Sciatic nerve (tissue), 2 donors: ENCODE measurements at regions not wholly inside any gene's neighbourhood (a gene's known extent, or its start where the extent isn't known, plus 50 kb on each side); places are given as distances from the start of the nearest gene placed in this dataset.

Source experiments
- ATAC-seq: fragments of 200-7000 bp; cut with Tn5 transposase; one replicate; pipeline ENCODE4 v1.9.1; 2020; ENCODE audit warnings: mild to moderate bottlenecking, moderate library complexity
- DNase-seq: peaks from one replicate; pipeline ENCODE4 v3.0.0-alpha.2; 2020; ENCODE audit warnings: low spot score
- intact Hi-C: fragments of 100-400 bp; cut with DNase I; formaldehyde crosslinking; loops from one replicate; pipeline ENCODE4 v1.14.2; 2022
- donor health status: DM: no; HTN: no; CAD: no.
- donor health status: DM: no; HTN: no; CAD: no.

DNA sequence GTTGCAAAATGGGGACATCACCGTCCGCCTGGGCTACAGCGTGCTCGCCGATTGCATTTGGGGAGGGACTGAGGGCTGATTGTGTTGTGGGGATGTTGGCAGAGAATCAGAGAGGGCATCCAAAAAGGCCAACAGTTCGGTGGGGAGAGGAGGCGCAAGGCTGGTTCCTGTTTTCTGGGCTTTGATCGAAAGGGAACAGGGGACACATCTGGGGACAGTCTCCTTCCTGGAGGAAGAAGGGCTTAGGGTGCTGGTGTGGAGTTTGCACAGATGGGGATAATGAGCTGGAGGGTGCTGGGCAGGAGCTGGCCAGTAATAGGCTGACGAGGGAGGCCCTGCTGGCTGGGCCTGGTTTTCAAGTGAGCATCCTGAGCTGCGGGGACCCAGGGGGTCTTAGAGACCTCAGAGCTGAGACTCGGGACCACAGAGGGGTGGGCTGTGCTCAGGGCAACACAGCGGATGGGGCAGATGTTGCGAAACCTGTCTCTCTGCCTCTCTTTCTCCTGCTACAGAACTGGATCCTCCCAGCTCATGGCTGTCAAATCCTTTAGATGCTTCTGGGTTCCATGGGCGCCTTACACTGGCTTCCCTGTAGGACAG is 288.7 kb downstream of the SEC14L1 start:
- no peak for DNase-seq
- intact Hi-C loops: loop anchor here (5.0 kb wide), 2 partner anchors 63 to 102 kb away; no protein-coding TSS in a partner anchor
- ATAC-seq: no peak

GRCh38 chr17:77429969-77430752 is 289.4 kb downstream of the SEC14L1 start:
- intact Hi-C loops: loop anchor here (5.0 kb wide), 2 partner anchors 62 to 103 kb away; no protein-coding TSS in a partner anchor
- DNase-seq: peak; percentile 96
- ATAC-seq: peak; percentile 81

- intact Hi-C loops: no loop called here
- no peak for DNase-seq
- ATAC-seq: no peak
Measured at GRCh38 chr17:77432034-77432661, 291.4 kb downstream of the SEC14L1 start.

DNA sequence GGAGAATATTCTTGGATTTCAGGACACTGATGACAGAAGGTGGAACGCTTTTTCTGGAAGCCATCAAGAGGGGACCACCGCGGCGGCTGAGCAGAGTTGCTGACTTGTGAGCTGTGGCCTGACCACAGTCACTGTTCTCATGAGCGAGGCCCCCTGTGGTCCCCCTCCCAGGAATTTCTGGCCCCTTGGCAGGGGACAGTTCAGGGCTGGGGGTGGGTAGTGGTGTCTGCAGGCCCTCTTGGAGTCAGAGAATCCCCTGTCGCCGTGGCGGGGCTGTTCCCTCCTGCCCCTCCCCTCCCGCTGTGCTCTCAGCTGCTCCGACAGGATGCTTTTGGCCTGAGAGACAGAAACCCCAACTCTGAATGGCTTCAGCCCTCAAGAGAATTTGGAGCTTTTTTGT is 292.0 kb downstream of the SEC14L1 start:
- DNase-seq: no peak
- ATAC-seq: no peak
- intact Hi-C loops: no loop called here

DNA sequence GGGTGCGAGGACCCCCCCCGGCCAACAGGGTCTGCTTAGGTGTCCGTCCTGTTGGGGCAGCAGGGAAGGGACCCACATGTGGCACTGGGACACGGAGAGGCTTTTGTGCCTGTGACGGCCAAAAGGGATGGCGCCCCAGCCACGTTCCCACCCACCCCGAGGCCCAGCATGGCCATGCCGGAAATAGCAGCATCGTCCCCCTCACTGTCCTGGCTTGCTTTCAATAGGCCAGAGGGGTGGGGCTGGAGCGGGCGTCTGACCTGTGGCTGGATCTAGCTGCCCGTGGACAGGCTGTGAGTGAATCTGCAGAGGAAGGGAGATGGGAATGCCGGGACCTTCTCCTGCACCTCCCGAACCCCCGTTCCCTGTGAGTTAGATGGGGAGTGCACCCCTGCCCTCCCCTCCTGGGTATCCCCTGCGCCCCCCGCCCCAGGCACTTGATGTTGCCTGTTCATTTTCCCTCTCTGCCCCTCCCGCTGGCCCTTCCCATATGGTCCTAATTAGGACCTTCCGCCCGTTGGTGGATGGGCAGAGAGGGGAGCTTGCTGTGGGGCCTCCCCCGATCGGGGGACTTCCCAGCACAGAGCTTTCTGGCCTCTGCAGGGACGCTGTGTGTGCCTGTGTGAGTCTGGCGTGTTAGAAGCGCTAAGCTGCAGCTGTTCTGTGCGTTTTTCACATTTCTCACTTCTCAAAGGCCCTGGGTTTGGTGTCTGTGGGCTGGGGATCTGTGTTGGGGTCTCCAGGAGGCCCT is 292.8 kb downstream of the SEC14L1 start:
- ATAC-seq (peak; percentile 18), DNase-seq (peak; percentile 74)
- intact Hi-C loops: no loop called here

DNA sequence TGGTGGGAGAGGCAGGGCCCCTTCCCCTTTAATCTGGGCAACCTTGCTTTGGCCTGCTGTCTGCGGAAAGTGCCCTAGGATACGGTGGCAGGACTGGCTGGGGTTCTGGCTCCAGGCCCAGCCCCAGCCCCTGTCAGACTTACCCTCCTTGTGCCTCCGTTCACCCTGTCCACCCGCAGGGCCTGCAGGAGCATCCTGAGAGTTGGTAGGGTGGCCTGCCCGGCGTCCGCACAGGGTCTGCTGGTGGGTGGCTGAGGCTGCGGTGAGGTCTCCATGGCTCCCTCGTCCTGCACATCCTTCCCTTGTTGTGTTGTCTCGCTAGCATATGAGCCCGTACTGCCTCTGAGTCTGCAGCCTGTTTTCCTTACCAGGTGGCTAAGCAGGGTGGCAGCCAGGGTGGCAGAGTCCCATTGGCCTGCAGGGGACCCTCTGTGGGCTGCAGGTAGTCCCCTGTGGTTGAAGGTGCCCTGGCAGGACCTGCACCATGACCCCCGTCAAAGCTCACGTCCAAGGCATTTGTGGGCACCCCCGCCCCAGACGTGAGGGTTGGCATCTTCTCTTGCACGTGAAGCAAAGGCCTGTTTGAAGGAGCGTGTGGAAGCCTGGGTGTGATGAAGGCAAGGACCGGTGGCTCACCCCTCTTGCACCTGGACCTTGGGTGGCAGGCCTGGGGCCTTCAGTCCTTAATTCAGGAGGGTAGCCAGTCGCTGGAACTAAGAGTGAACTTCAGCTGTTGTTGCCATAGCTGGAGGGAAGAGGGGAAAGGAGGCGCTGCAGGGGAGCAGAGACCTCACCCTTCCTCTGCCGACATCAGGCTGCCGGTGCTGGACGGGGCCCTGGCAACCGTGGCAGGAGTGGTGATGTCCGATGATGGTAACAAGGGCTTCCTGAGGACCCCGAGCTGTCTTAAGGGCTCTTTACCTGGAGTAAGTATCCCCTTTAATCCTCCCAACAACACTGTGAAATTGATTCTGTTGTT is 293.7 kb downstream of the SEC14L1 start:
- ATAC-seq: no peak
- intact Hi-C loops: no loop called here
- no peak for DNase-seq

DNA sequence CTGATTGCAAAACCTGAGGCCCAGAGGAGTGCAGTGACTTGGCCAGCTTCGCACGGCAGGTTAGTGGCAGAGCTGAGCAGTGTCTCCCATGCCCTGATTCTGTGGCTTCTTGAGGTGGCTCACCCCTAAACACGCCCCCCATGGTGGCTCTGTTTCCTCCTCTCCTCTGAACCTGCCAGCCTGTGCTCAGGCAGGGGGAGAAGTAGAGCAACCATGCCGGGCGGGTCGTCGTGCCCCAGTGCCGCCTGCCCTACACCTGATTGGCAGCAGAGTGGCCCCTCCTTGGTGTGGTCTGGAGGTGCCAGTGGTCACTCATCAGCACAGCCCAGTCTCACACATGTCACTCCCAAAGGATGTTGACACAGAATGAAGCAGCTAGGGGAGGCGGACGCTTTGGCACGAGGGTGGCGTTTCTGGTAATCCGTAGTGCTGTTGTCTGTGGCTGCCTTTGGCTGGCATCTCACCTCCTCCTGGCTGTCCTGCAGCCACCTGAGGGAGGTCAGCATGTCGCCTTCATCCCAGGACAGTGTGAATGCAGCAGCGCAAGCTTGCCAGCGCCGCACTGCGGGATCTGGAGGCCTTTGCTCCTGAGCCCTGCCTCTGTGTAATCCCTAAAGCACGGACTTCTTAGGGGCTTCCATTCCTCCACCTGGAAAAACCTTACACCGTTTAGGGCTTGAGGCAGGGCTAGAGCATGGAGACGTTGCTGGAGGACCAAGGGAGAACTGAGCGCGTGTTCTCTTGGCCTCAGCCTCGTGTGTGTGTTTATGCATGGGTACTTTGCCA is 294.7 kb downstream of the SEC14L1 start:
- intact Hi-C loops: no loop called here
- DNase-seq (no peak), ATAC-seq (no peak)

DNA sequence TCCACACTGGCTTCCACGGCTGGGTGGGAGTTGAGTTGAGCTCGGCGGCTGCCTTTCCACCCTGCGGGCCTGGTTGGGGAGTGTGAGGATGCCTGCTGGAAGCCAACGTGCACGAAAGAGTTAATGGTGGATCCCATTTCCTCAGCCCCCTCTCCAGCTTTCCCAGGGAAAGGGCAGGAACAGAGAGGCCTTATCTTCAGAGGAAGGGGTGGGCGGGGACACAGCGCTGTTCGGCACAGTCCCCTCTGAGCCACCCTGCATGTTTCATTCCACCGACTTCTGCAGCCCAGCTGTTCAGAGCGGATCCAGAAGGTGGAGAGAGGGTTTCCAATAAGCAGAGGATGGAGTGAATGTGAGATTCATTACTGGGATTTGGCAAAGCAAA is 295.3 kb downstream of the SEC14L1 start:
- DNase-seq (no peak), ATAC-seq (peak; percentile 67)
- intact Hi-C loops: no loop called here

DNA sequence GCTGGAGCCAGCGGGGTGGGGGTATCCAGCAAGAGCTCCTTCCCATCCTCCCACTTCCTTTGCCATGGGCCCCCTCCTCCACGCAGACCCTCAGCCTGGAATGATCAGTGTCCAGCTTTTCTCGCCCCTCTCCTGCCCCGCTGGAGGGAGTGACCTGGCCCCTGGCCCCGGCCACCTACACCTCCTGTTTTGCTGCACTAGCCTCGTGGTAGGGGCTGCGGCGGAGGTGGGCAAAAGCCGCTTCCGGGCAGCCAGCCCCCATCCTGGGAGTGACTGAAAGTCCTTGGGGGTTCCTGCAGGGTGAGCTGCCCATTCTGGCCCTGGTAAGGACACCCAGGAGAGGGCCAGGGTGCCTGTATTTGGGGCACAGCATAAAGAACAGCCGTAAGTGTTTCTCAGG is 295.7 kb downstream of the SEC14L1 start:
- ATAC-seq (no peak), DNase-seq (peak; percentile 63)
- intact Hi-C loops: no loop called here

- DNase-seq (peak; percentile 86), ATAC-seq (peak; percentile 27)
- intact Hi-C loops: no loop called here
Measured at GRCh38 chr17:77437017-77437416, 296.2 kb downstream of the SEC14L1 start.

DNA sequence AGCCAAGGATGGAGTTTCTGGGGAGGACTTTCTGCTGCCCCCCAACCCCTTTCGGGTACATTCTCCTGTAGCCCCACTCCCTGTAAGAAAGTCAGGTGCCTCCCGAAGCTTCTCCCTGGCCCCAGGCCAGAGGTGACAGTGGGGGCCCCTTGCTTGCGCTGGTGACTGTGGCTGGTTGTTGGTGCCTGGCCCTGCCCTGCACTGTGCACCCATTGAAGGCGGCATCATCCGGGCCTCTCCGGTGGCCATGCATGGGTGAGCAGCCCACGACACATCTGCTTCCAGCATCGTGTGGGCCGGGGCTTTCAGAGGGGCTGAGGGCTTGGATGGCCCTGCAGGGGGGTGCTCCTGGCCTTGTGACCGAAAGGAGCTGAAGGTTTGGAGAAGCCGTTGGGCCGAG is 297.0 kb downstream of the SEC14L1 start:
- ATAC-seq: no peak
- peak; percentile 68 for DNase-seq
- intact Hi-C loops: no loop called here

- ATAC-seq (no peak), DNase-seq (no peak)
- intact Hi-C loops: no loop called here
Measured at GRCh38 chr17:77438241-77439188, 297.7 kb downstream of the SEC14L1 start.

GRCh38 chr17:77439189-77440018 is 298.6 kb downstream of the SEC14L1 start:
- no peak for ATAC-seq
- DNase-seq: peak; percentile 63
- intact Hi-C loops: loop anchor here (5.0 kb wide), 1 partner anchor 48 kb away; no protein-coding TSS in a partner anchor

DNA sequence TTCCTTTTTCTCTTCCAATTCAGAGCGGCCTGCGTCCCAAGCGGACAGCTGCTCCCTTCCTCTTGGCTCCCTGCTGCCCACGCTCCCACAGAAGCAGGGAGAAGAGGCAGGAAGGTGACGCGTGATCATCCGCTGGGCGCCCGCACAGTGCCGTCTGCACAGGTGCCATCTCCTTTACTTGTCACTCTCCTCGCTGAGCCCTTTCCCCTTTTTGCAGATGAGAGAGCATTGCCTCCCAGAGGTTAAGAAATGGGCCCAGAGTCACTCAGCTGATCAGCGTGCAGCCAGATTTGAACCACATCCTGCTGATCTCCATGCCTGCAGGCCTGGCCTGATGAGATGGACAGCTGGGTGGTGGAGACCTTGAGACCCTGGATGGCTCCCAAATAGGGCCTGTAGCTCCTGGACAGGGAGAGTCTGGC is 299.8 kb downstream of the SEC14L1 start:
- intact Hi-C loops: loop anchor here (5.0 kb wide), 1 partner anchor 47 kb away; no protein-coding TSS in a partner anchor
- ATAC-seq: no peak
- peak; percentile 59 for DNase-seq

DNA sequence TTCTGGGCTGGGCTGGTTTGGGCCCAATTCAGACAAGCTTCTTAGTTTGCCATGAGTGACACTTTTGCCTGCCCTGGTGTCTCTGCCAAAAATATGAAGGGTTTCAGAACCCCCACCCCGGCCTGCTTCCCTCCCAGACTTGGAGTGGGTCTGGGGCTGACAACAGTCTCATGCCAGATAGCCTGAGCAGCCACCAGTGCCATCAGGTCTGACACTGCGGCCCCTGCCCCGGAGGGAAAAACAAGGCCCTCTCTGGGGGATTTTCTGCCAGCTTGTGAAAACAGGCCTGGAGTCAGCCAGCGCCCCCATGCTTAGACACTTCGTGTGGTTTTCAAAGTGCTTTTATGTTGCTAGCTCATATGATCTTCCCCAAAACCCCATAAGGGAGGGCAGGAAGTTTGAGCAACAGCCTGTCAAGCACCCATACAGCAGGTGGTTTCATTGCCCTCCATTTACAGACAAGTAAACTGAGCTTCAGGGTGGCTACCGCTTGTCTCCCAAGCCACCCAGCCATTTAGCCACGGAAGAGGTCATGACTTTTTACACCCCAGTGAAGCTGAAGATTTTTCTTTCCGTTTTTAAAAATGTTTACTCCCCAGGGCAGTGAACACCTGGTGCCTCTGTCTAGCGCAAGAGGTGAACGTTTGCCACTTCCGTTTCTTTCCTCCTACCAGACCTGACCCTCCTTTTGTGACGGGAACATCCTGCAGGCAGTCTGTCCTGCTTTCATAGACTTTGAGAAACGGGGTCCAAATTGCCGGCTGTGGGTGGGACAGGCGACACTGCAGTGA is 300.6 kb downstream of the SEC14L1 start:
- no peak for ATAC-seq
- peak; percentile 63 for DNase-seq
- intact Hi-C loops: loop anchor here (5.0 kb wide), 1 partner anchor 46 kb away; no protein-coding TSS in a partner anchor
